Gastroesophageal sphincter (tissue), 4 donors: ENCODE measurements at regions not wholly inside any gene's neighbourhood (a gene's known extent, or its start where the extent isn't known, plus 50 kb on each side); places are given as distances from the start of the nearest gene placed in this dataset.

ENCODE experiments used
- ATAC-seq: fragments of 150-250 bp; one replicate; pipeline ENCODE4 v1.9.1; 2016; ENCODE audit warnings: mild to moderate bottlenecking, moderate library complexity
- H3K27ac ChIP-seq, 4 donors: fragments of 200-600 bp; sonication (generic) in 3 of 4; 1 replicate in 3 of 4; 2 replicates in 1 of 4; pipeline ENCODE4 v1.5.1; 2016 to 2019
- H3K27me3 ChIP-seq: fragments of 200-600 bp; sonication (generic); one replicate; pipeline ENCODE4 v1.5.1; 2019
- H3K36me3 ChIP-seq, 2 donors: fragments of 200-600 bp; sonication (generic); one replicate each; pipeline ENCODE4 v1.5.1; 2019; ENCODE audit warnings: control low read depth in 1 of 2
- H3K4me1 ChIP-seq, 3 donors: fragments of 200-600 bp; sonication (generic); 1 replicate in 2 of 3; 2 replicates in 1 of 3; pipeline ENCODE4 v1.5.1; 2016 to 2019; ENCODE audit warnings: control low read depth in 2 of 3
- H3K4me3 ChIP-seq, 2 donors: fragments of 200-600 bp; sonication (generic); one replicate each; pipeline ENCODE4 v1.5.1; 2019; ENCODE audit warnings: mild to moderate bottlenecking in 1 of 2, moderate library complexity in 1 of 2
- H3K9me3 ChIP-seq, 3 donors: fragments of 200-600 bp; sonication (generic); one replicate each; pipeline ENCODE4 v1.5.1; 2017 to 2019; ENCODE audit warnings: control low read depth in 2 of 3
- CTCF ChIP-seq, 4 experiments: fragments of 200-600 bp in 2 of 4; fragments of 450-650 bp in 2 of 4; sonication (generic) in 1 of 4; IDR thresholded peaks; one replicate each; pipeline ENCODE4 v1.5.1; 2017 to 2019; ENCODE audit warnings: antibody characterized with exemption in 4 of 4, mild to moderate bottlenecking in 2 of 4, moderate library complexity in 2 of 4
- EP300 ChIP-seq: sonication (generic); formaldehyde crosslinking; IDR thresholded peaks from one replicate; pipeline ENCODE4 v1.6.1; 2017; ENCODE audit warnings: antibody characterized with exemption, mild to moderate bottlenecking
- POLR2A ChIP-seq, 2 donors: fragments of 450-650 bp; IDR thresholded peaks; one replicate each; pipeline ENCODE4 v1.6.1; 2017; ENCODE audit warnings: antibody characterized with exemption in 2 of 2, mild to moderate bottlenecking in 2 of 2, moderate library complexity in 1 of 2
- POLR2AphosphoS5 ChIP-seq: sonication (generic); formaldehyde crosslinking; IDR thresholded peaks from one replicate; pipeline ENCODE4 v1.6.1; 2017; ENCODE audit warnings: antibody characterized with exemption
- WGBS, 2 donors: methylation state at CpG; one replicate each; pipeline ENCODE4 v1.1.5; 2018; ENCODE audit warnings: low coverage in 1 of 2; 5-methylcytosine and 5-hydroxymethylcytosine counted together

- Histone ChIP-seq H3K36me3 (no peaks in the 10 kb centered on the region), H3K4me3 (no peak overlapping the region), H3K27ac (no peak overlapping the region), H3K4me1 (no peaks in the 10 kb centered on the region), H3K27me3 (no peaks in the 10 kb centered on the region), H3K9me3 (no peaks in the 10 kb centered on the region)
- no peak for ATAC-seq
- TF ChIP-seq POLR2A (IDR thresholded peaks at IDR 0.05), result no peak
- no peak for TF ChIP-seq CTCF (IDR thresholded peaks at IDR 0.05)
- no peak for TF ChIP-seq EP300
- TF ChIP-seq POLR2AphosphoS5, result no peak
- WGBS, 2 donors, result 85 to 98% methylated on average over 8 to 15 of the region's 17 CpGs
Observed at GRCh38 chr2:59046401-59047372, 805.6 kb upstream of the FANCL start.

GRCh38 chr2:59044736-59045135 lies 803.6 kb upstream of the FANCL start:
- WGBS, 2 donors, result 83 to 89% methylated on average over 1 of the region's 1 CpG
- TF ChIP-seq CTCF (IDR thresholded peaks at IDR 0.05) (no peak), EP300 (no peak), POLR2AphosphoS5 (no peak)

GRCh38 chr2:59041139-59041538 lies 800.0 kb upstream of the FANCL start:
- ATAC-seq, result no peak
- Histone ChIP-seq H3K9me3 (no peaks in the 10 kb centered on the region), H3K27ac (no peak overlapping the region), H3K4me3 (no peak overlapping the region), H3K36me3 (no peaks in the 10 kb centered on the region), H3K27me3 (no peaks in the 10 kb centered on the region), H3K4me1 (no peaks in the 10 kb centered on the region)
- 61 to 86% methylated on average over 2 to 4 of the region's 4 CpGs for WGBS, 2 donors
- TF ChIP-seq POLR2AphosphoS5 (no peak), EP300 (no peak), POLR2A (IDR thresholded peaks at IDR 0.05) (no peak), CTCF (IDR thresholded peaks at IDR 0.05) (no peak)

More at GRCh38 chr2:59044736-59045135, 803.6 kb upstream of the FANCL start:
- ATAC-seq, result no peak
- Histone ChIP-seq H3K9me3 (no peaks in the 10 kb centered on the region), H3K27ac (no peak overlapping the region), H3K4me1 (no peaks in the 10 kb centered on the region), H3K27me3 (no peaks in the 10 kb centered on the region), H3K36me3 (no peaks in the 10 kb centered on the region), H3K4me3 (no peak overlapping the region)

- H3K4me1 ChIP-seq, result no peaks in the 10 kb centered on the region
- no peak for ATAC-seq
- no peaks in the 10 kb centered on the region for H3K9me3 ChIP-seq
- TF ChIP-seq EP300 (no peak), POLR2AphosphoS5 (no peak), POLR2A (IDR thresholded peaks at IDR 0.05) (no peak), CTCF (IDR thresholded peaks at IDR 0.05) (no peak)
- WGBS, 2 donors, result 0% methylated on average over 1 of the region's 1 CpG; no CpG with 5 or more reads in 1 of the 2 donors
- no peaks in the 10 kb centered on the region for H3K27me3 ChIP-seq
- H3K4me3 ChIP-seq, result no peak overlapping the region
- H3K27ac ChIP-seq, result no peak overlapping the region
- no peaks in the 10 kb centered on the region for H3K36me3 ChIP-seq
Observed at GRCh38 chr2:59034837-59035236, 793.7 kb upstream of the FANCL start.

- Histone ChIP-seq H3K27ac (no peak overlapping the region), H3K36me3 (no peaks in the 10 kb centered on the region), H3K27me3 (no peaks in the 10 kb centered on the region), H3K9me3 (no peaks in the 10 kb centered on the region), H3K4me3 (no peak overlapping the region), H3K4me1 (no peaks in the 10 kb centered on the region)
- no peak for ATAC-seq
- 37 to 43% methylated on average over 3 of the region's 3 CpGs for WGBS, 2 donors
- TF ChIP-seq POLR2AphosphoS5 (no peak), EP300 (no peak), POLR2A (IDR thresholded peaks at IDR 0.05) (no peak), CTCF (IDR thresholded peaks at IDR 0.05) (no peak)
Observed at GRCh38 chr2:59034106-59034505, 793.0 kb upstream of the FANCL start.
